GM12878 (cell line): ENCODE measurements at regions not wholly inside any gene's neighbourhood (a gene's known extent, or its start where the extent isn't known, plus 50 kb on each side); places are given as distances from the start of the nearest gene placed in this dataset.

ENCODE experiments used
- ATAC-seq: fragments of 200-7000 bp; cut with Tn5 transposase; 3 replicates; pipeline ENCODE4 v1.9.1; 2020; ENCODE audit warnings: mild to moderate bottlenecking, moderate library complexity
- BruUV-seq: library from RNA; stranded (reverse); fragments of 400-500 nt; replicated peaks from 2 replicates; lab custom pipeline; 2021; lab: Mats Ljungman, UMichigan
- CTCF ChIA-PET: fragments of 300-600 bp; sonication (Branson Sonifier 250); formaldehyde crosslinking; extraction: SDS; loops from one replicate; lab custom pipeline; 2021; ENCODE audit warnings: inconsistent platforms; lab: Yijun Ruan, JAX
- POLR2A ChIA-PET: fragments of 350-600 bp; formaldehyde crosslinking; extraction: SDS; loops from one replicate; lab custom pipeline; 2021; ENCODE audit warnings: inconsistent platforms; lab: Charles Lee
- RAD21 ChIA-PET: fragments of 300-600 bp; sonication (Branson Sonifier 250); formaldehyde crosslinking; loops from one replicate; lab custom pipeline; 2023; ENCODE audit warnings: antibody characterized with exemption; ENCODE audit not compliant: unreplicated experiment; lab: Charles Lee
- SMC1A ChIA-PET: fragments of 300-600 bp; sonication (Branson Sonifier 250); formaldehyde crosslinking; loops from one replicate; lab custom pipeline; 2023; ENCODE audit not compliant: unreplicated experiment, uncharacterized antibody; lab: Charles Lee
- DNase-seq: peaks from one replicate; pipeline ENCODE4 v3.0.0-alpha.2; 2011; ENCODE audit warnings: low read depth, low spot score
- FAIRE-seq: peaks from 3 replicates; lab custom pipeline; 2011; peaks lifted over from hg19 to GRCh38; lab: Jason Lieb, UNC
- H2AFZ ChIP-seq: 2 replicates; pipeline ENCODE4 v1.6.0; 2011; ENCODE audit warnings: low read depth, low read length, control low read depth; ENCODE audit not compliant: control insufficient read depth
- H3K27ac ChIP-seq: 2 replicates; pipeline ENCODE4 v1.5.1; 2011; ENCODE audit warnings: control low read depth; ENCODE audit not compliant: control insufficient read depth, insufficient read depth
- H3K27me3 ChIP-seq, 2 experiments: replicated peaks in 1 of 2; 2 replicates each; pipeline versions ENCODE4 v1.6.0 to v1.6.1; 2011; ENCODE audit warnings: low read length in 1 of 2; ENCODE audit not compliant: control insufficient read depth in 2 of 2, insufficient read depth in 2 of 2
- H3K36me3 ChIP-seq, 2 experiments: 2 replicates each; pipeline ENCODE4 v1.5.1; 2011; ENCODE audit warnings: low read length in 1 of 2; ENCODE audit not compliant: control insufficient read depth in 2 of 2, insufficient read depth in 2 of 2
- H3K4me1 ChIP-seq: 2 replicates; pipeline ENCODE4 v1.6.1; 2011; ENCODE audit warnings: mild to moderate bottlenecking, low read length, moderate library complexity, mixed read lengths; ENCODE audit not compliant: control insufficient read depth, insufficient read depth
- H3K4me2 ChIP-seq: 2 replicates; pipeline ENCODE4 v1.6.0; 2011; ENCODE audit warnings: control low read depth; ENCODE audit not compliant: control insufficient read depth, insufficient read depth
- H3K4me3 ChIP-seq: fragments of 200-600 bp; sonication (generic); 2 replicates; pipeline ENCODE4 v1.5.1; 2016
- H3K79me2 ChIP-seq: 2 replicates; pipeline ENCODE4 v1.6.0; 2011; ENCODE audit warnings: low read length; ENCODE audit not compliant: control insufficient read depth, insufficient read depth
- H3K9ac ChIP-seq: 2 replicates; pipeline ENCODE4 v1.8.0; 2011; ENCODE audit warnings: low read length, control low read depth, mixed read lengths; ENCODE audit not compliant: control insufficient read depth, insufficient read depth
- H3K9me3 ChIP-seq: replicated peaks from 3 replicates; pipeline ENCODE4 v1.5.1; 2011; ENCODE audit warnings: mild to moderate bottlenecking, low read length; ENCODE audit not compliant: control insufficient read depth, insufficient read depth
- H4K20me1 ChIP-seq: 2 replicates; pipeline ENCODE4 v1.6.0; 2011; ENCODE audit not compliant: control insufficient read depth, insufficient read depth
- EP300 ChIP-seq, 2 experiments: fragments of 150-350 bp in 1 of 2; IDR thresholded peaks; 2 replicates each; pipeline ENCODE4 v1.6.1; 2011 to 2012; ENCODE audit warnings: low read depth in 2 of 2, low read length in 2 of 2, borderline replicate concordance in 1 of 2, improper control_type of control experiment in 1 of 2, inconsistent platforms in 1 of 2; ENCODE audit not compliant: control insufficient read depth in 1 of 2
- FOXM1 ChIP-seq: IDR thresholded peaks from 2 replicates; pipeline ENCODE4 v1.6.1; 2012; ENCODE audit warnings: low read depth, mild to moderate bottlenecking, inconsistent platforms, low read length, moderate library complexity
- HDGF ChIP-seq: fragments of 450-650 bp; IDR thresholded peaks from 2 replicates; pipeline ENCODE4 v1.6.1; 2016; ENCODE audit warnings: antibody characterized with exemption
- KLF5 ChIP-seq: fragments of 450-650 bp; IDR thresholded peaks from 2 replicates; pipeline ENCODE4 v1.6.1; 2014; ENCODE audit warnings: mild to moderate bottlenecking; ENCODE audit not compliant: partially characterized antibody
- MAX ChIP-seq: IDR thresholded peaks from 2 replicates; pipeline ENCODE4 v1.6.1; 2012; ENCODE audit warnings: low read depth, low read length, improper control_type of control experiment
- POLR2A ChIP-seq: IDR thresholded peaks from 2 replicates; pipeline ENCODE4 v1.6.1; 2011; ENCODE audit warnings: low read depth, mild to moderate bottlenecking, low read length
- SP1 ChIP-seq: IDR thresholded peaks from one replicate; pipeline ENCODE4 v1.6.1; 2011; ENCODE audit warnings: low read depth, low read length
- SREBF1 ChIP-seq: IDR thresholded peaks from 2 replicates; pipeline ENCODE4 v1.6.1; 2012; ENCODE audit warnings: mild to moderate bottlenecking, low read length
- TARDBP ChIP-seq: IDR thresholded peaks from 2 replicates; pipeline ENCODE4 v1.6.1; 2016; ENCODE audit warnings: borderline replicate concordance
- ZBED1 ChIP-seq: IDR thresholded peaks from 2 replicates; pipeline ENCODE4 v1.6.1; 2016; ENCODE audit warnings: borderline replicate concordance
- WGBS: methylation state at CpG from one replicate; pipeline ENCODE4 v1.1.6; 2016; ENCODE audit warnings: low lambda C conversion rate; ENCODE audit not compliant: insufficient replicate concordance, insufficient coverage; ENCODE audit errors: missing lambda C conversion rate; 5-methylcytosine and 5-hydroxymethylcytosine counted together
- in situ Hi-C: fragments of 300-500 bp; cut with MboI; formaldehyde crosslinking; loops from 9 replicates; pipeline ENCODE4 v1.14.3; 2018; ENCODE audit warnings: mixed read lengths
- intact Hi-C: fragments of 100-400 bp; cut with micrococcal nuclease; formaldehyde crosslinking; loops from one replicate; pipeline ENCODE4 v1.14.2; 2022; ENCODE audit not compliant: unreplicated experiment

GRCh38 chr5:155679530-155679929 is 647.4 kb upstream of the SGCD start:
- H3K27ac ChIP-seq = no peak overlapping the region
- H4K20me1 ChIP-seq = no peaks in the 10 kb centered on the region
- DNase-seq (no peak), FAIRE-seq (no peak), ATAC-seq (no peak)
- H3K4me1 ChIP-seq = no peaks in the 10 kb centered on the region
- intact Hi-C loops (no loop called here), in situ Hi-C loops (no loop called here)
- no peaks in the 10 kb centered on the region for H3K36me3 ChIP-seq
- H3K4me3 ChIP-seq = no peak overlapping the region
- H3K9me3 ChIP-seq = no peaks in the 10 kb centered on the region; the same call in 2 of the 3 replicates
- no TSS peak for BruUV-seq
- no peaks in the 10 kb centered on the region for H3K79me2 ChIP-seq
- no peak overlapping the region for H3K9ac ChIP-seq
- ChIA-PET POLR2A (no interaction called here), SMC1A (no interaction called here), CTCF (no interaction called here), RAD21 (no interaction called here)
- H2AFZ ChIP-seq = no peak overlapping the region
- WGBS = 0% methylated on average over 1 of the region's 1 CpG
- no peak overlapping the region for H3K4me2 ChIP-seq
- no peak for TF ChIP-seq MAX
- H3K27me3 ChIP-seq = no peaks in the 10 kb centered on the region

- Histone ChIP-seq H3K9ac (no peak overlapping the region), H4K20me1 (no peaks in the 10 kb centered on the region), H2AFZ (no peak overlapping the region), H3K4me1 (no peaks in the 10 kb centered on the region), H3K27me3 (no peaks in the 10 kb centered on the region), H3K36me3 (no peaks in the 10 kb centered on the region), H3K4me2 (no peak overlapping the region), H3K79me2 (no peaks in the 10 kb centered on the region), H3K4me3 (no peak overlapping the region), H3K27ac (no peak overlapping the region), H3K9me3 (no peaks in the 10 kb centered on the region)
- BruUV-seq = no TSS peak
- ChIA-PET RAD21 (no interaction called here), CTCF (no interaction called here), POLR2A (no interaction called here), SMC1A (no interaction called here)
- TF ChIP-seq EP300 (IDR thresholded peaks at IDR 0.05; ENCODE audit: borderline replicate concordance in 1 of 2, control insufficient read depth in 1 of 2, low read depth in 2 of 2, low read length in 2 of 2) = no peak
- TF ChIP-seq HDGF = no peak
- no peak for TF ChIP-seq KLF5
- no peak for TF ChIP-seq TARDBP
- TF ChIP-seq SP1 = no peak
- TF ChIP-seq ZBED1 = no peak
- TF ChIP-seq POLR2A = no peak
- no peak for TF ChIP-seq SREBF1
- no peak for TF ChIP-seq FOXM1
- FAIRE-seq (no peak), ATAC-seq (no peak), DNase-seq (no peak)
- in situ Hi-C loops (no loop called here), intact Hi-C loops (no loop called here)
Measured at GRCh38 chr5:155684417-155684816, 642.5 kb upstream of the SGCD start.
